ENCODE measurements at regions not wholly inside any gene's neighbourhood (a gene's known extent, or its start where the extent isn't known, plus 50 kb on each side); places are given as distances from the start of the nearest gene placed in this dataset.
"Not testable (repeated sequence)": the region's sequence is repeated elsewhere in the genome, so short reads cannot be mapped to it uniquely, and the experiment has no call there.

- no peak for DNase-seq (ENCODE audit: low read depth in 2 of 2)
These were observed 55.0 kb upstream of the IL33 start for GRCh38 chr9:6160579-6160978.

- peak in 1 of 2 donors; percentile 76 for DNase-seq (ENCODE audit: low read depth in 2 of 2)
These were observed 62.2 kb upstream of the IL33 start for GRCh38 chr9:6153425-6153824.

GRCh38 chr9:6152788-6153187, 62.8 kb upstream of the IL33 start:
- no peak for DNase-seq (ENCODE audit: low read depth in 2 of 2)

- no peak for DNase-seq (ENCODE audit: low read depth in 2 of 2)
These were observed 65.1 kb upstream of the IL33 start for GRCh38 chr9:6150483-6150882.

GRCh38 chr9:6149315-6149714, 66.3 kb upstream of the IL33 start:
- peak in 1 of 2 donors; percentile 100 for DNase-seq (ENCODE audit: low read depth in 2 of 2)

- DNase-seq (ENCODE audit: low read depth in 2 of 2), result peak in 1 of 2 donors; percentile 42
These were observed 67.8 kb upstream of the IL33 start for GRCh38 chr9:6147846-6148245.

- DNase-seq (ENCODE audit: low read depth in 2 of 2), result no peak
These were observed 70.7 kb upstream of the IL33 start for GRCh38 chr9:6144947-6145346.

GRCh38 chr9:6142799-6143454, 72.7 kb upstream of the IL33 start:
- DNase-seq (ENCODE audit: low read depth in 2 of 2), result no peak

- DNase-seq (ENCODE audit: low read depth in 2 of 2), result not testable (repeated sequence)
These were observed 79.8 kb upstream of the IL33 start for GRCh38 chr9:6135780-6136179.

- DNase-seq (ENCODE audit: low read depth in 2 of 2), result no peak
These were observed 80.9 kb upstream of the IL33 start for GRCh38 chr9:6134661-6135180.

GRCh38 chr9:6133346-6134063, 82.1 kb upstream of the IL33 start:
- DNase-seq (ENCODE audit: low read depth in 2 of 2), result peak in 1 of 2 donors; percentile 72

- DNase-seq (ENCODE audit: low read depth in 2 of 2), result no peak
These were observed 83.0 kb upstream of the IL33 start for GRCh38 chr9:6132650-6133049.

GRCh38 chr9:6128030-6128429, 87.6 kb upstream of the IL33 start:
- DNase-seq (ENCODE audit: low read depth in 2 of 2), result no peak

- no peak for DNase-seq (ENCODE audit: low read depth in 2 of 2)
These were observed 89.2 kb upstream of the IL33 start for GRCh38 chr9:6126377-6126776.

- no peak for DNase-seq (ENCODE audit: low read depth in 2 of 2)
These were observed 92.2 kb upstream of the IL33 start for GRCh38 chr9:6123416-6123815.

- DNase-seq (ENCODE audit: low read depth in 2 of 2), result peak in 1 of 2 donors; percentile 83
These were observed 93.9 kb upstream of the IL33 start for GRCh38 chr9:6121707-6122106.

GRCh38 chr9:6114424-6114823, 99.0 kb upstream of the RANBP6 start:
- no peak for DNase-seq (ENCODE audit: low read depth in 2 of 2)

GRCh38 chr9:6113819-6114218, 98.4 kb upstream of the RANBP6 start:
- DNase-seq (ENCODE audit: low read depth in 2 of 2), result no peak

GRCh38 chr9:6113312-6113711, 97.9 kb upstream of the RANBP6 start:
- no peak for DNase-seq (ENCODE audit: low read depth in 2 of 2)

- DNase-seq (ENCODE audit: low read depth in 2 of 2), result no peak
These were observed 94.6 kb upstream of the RANBP6 start for GRCh38 chr9:6109986-6110385.

- DNase-seq (ENCODE audit: low read depth in 2 of 2), result no peak
These were observed 94.1 kb upstream of the RANBP6 start for GRCh38 chr9:6109571-6109970.

GRCh38 chr9:6106711-6107339, 91.4 kb upstream of the RANBP6 start:
- DNase-seq (ENCODE audit: low read depth in 2 of 2), result peak; percentile 29 to 56

GRCh38 chr9:6105738-6106137, 90.3 kb upstream of the RANBP6 start:
- DNase-seq (ENCODE audit: low read depth in 2 of 2), result no peak
